GM12878 (cell line): ENCODE measurements at regions not wholly inside any gene's neighbourhood (a gene's known extent, or its start where the extent isn't known, plus 50 kb on each side); places are given as distances from the start of the nearest gene placed in this dataset.

Experiments
- IRF4 ChIP-seq: IDR thresholded peaks from 2 replicates; pipeline ENCODE4 v1.6.1; 2011; ENCODE audit warnings: low read depth, low read length
- MAX ChIP-seq: IDR thresholded peaks from 2 replicates; pipeline ENCODE4 v1.6.1; 2012; ENCODE audit warnings: low read depth, low read length, improper control_type of control experiment
- MEF2A ChIP-seq: IDR thresholded peaks from 2 replicates; pipeline ENCODE4 v1.6.1; 2011; ENCODE audit warnings: low read depth, mild to moderate bottlenecking, low read length, moderate library complexity; ENCODE audit not compliant: insufficient read depth
- RELB ChIP-seq: fragments of 450-650 bp; IDR thresholded peaks from 2 replicates; pipeline ENCODE4 v1.6.1; 2017; ENCODE audit warnings: low read depth, mild to moderate bottlenecking, moderate library complexity
- SMC3 ChIP-seq: IDR thresholded peaks from 2 replicates; pipeline ENCODE4 v1.6.1; 2011; ENCODE audit warnings: low read length, improper control_type of control experiment, borderline replicate concordance
- TCF12 ChIP-seq: IDR thresholded peaks from 2 replicates; pipeline ENCODE4 v1.6.1; 2011; ENCODE audit warnings: low read depth, mild to moderate bottlenecking, low read length
- YY1 ChIP-seq: IDR thresholded peaks from 2 replicates; pipeline ENCODE4 v1.6.1; 2011; ENCODE audit warnings: low read depth, mild to moderate bottlenecking, low read length
- ZBED1 ChIP-seq: IDR thresholded peaks from 2 replicates; pipeline ENCODE4 v1.6.1; 2016; ENCODE audit warnings: borderline replicate concordance
- ZBTB40 ChIP-seq: fragments of 450-650 bp; IDR thresholded peaks from 2 replicates; pipeline ENCODE4 v1.6.1; 2016; ENCODE audit warnings: mild to moderate bottlenecking, moderate library complexity, borderline replicate concordance
- ZNF207 ChIP-seq: fragments of 450-650 bp; IDR thresholded peaks from 2 replicates; pipeline ENCODE4 v1.6.1; 2014; ENCODE audit warnings: antibody characterized with exemption, mild to moderate bottlenecking, borderline replicate concordance

DNA sequence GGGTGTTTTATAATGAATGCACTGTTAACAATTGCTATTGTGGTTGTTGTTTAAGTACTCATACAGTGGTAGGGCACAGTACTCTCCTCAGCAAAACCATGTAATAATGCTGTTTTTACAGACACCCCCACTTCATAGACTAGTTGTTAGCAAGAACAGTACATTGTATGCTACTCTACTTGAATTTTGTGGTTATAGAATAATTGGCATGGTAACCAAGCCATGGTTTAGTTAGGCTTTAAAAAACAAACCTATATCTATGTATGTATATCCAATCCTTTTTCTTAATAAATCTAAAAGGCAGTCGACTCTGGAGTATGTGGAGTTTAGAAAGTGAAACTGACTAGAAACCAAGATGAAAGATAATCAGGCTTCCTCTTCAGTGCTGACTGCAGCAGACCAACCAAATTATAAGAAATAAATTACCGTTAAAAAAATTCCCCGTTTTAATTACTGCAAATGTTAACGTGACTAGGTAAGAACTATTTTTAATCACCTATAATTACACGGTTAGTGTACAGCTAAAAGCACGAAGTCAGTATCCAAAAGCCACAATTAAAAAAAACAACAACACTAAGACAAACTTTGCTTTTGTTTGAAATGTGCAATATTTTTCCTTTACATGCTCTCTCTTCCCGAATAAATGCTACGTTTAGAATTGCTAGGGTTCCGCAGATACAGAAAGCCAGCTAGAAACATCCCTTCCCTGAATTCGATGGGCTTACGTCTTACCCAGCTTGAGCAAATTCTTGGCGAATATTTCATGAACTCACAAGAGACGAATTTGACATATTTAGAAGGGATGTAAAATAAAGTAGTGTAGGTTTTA lies 113.3 kb upstream of the SERTAD2 start (continued):
- TF ChIP-seq RELB (0 out of 2 replicates have a peak, but pooled peaks have one; percentile 33), ZBED1 (no peak), TCF12 (no peak), SMC3 (no peak), MEF2A (0 out of 2 replicates have a peak, but pooled peaks have one; percentile 58), ZNF207 (no peak), ZBTB40 (peak; percentile 59; the same call in 1 of the 2 replicates), IRF4 (peak; percentile 8; the same call in 1 of the 2 replicates), YY1 (0 out of 2 replicates have a peak, but pooled peaks have one; percentile 25), MAX (no peak)
